Keratinocyte (primary cell): ENCODE measurements at regions not wholly inside any gene's neighbourhood (a gene's known extent, or its start where the extent isn't known, plus 50 kb on each side); places are given as distances from the start of the nearest gene placed in this dataset.

Experiments used
- DNase-seq: peaks from one replicate; pipeline ENCODE4 v3.0.0-alpha.2; 2011; ENCODE audit warnings: low read depth, missing footprints, low spot score
- FAIRE-seq: peaks from 2 replicates; lab custom pipeline; 2011; peaks lifted over from hg19 to GRCh38; lab: Jason Lieb, UNC
- H2AFZ ChIP-seq: 2 replicates; pipeline ENCODE4 v1.6.0; 2012; ENCODE audit warnings: low read length, control low read depth, inconsistent platforms; ENCODE audit not compliant: control insufficient read depth
- H3K27ac ChIP-seq: 2 replicates; pipeline ENCODE4 v1.5.1; 2011; ENCODE audit warnings: low read length; ENCODE audit not compliant: control insufficient read depth, insufficient read depth
- H3K27me3 ChIP-seq: 3 replicates; pipeline ENCODE4 v1.6.0; 2011; ENCODE audit warnings: low read length; ENCODE audit not compliant: control insufficient read depth, insufficient read depth; ENCODE audit errors: extremely low read depth
- H3K36me3 ChIP-seq, 2 experiments: 2 replicates in 1 of 2; 3 replicates in 1 of 2; pipeline ENCODE4 v1.5.1; 2011; ENCODE audit warnings: low read length in 2 of 2, mild to moderate bottlenecking in 1 of 2; ENCODE audit not compliant: control insufficient read depth in 2 of 2, insufficient read depth in 2 of 2; ENCODE audit errors: extremely low read depth in 1 of 2
- H3K4me1 ChIP-seq: 3 replicates; pipeline ENCODE4 v1.5.1; 2011; ENCODE audit warnings: low read length; ENCODE audit not compliant: control insufficient read depth, insufficient read depth; ENCODE audit errors: extremely low read depth
- H3K4me2 ChIP-seq: 3 replicates; pipeline ENCODE4 v1.6.0; 2011; ENCODE audit warnings: low read depth, low read length; ENCODE audit not compliant: control insufficient read depth, insufficient read depth; ENCODE audit errors: extremely low read depth
- H3K4me3 ChIP-seq, 3 experiments: fragments of 200-600 bp in 1 of 3; sonication (generic) in 1 of 3; 2 replicates in 2 of 3; 3 replicates in 1 of 3; pipeline ENCODE4 v1.5.1; 2011 to 2016; ENCODE audit warnings: low read length in 3 of 3, mild to moderate bottlenecking in 3 of 3, control low read depth in 2 of 3, inconsistent platforms in 1 of 3, low read depth in 1 of 3, mixed read lengths in 1 of 3, mixed run types in 1 of 3, moderate library complexity in 1 of 3; ENCODE audit not compliant: control insufficient read depth in 2 of 3, insufficient read depth in 2 of 3; ENCODE audit errors: extremely low read depth in 1 of 3
- H3K79me2 ChIP-seq: 2 replicates; pipeline ENCODE4 v1.6.0; 2012; ENCODE audit warnings: low read length; ENCODE audit not compliant: control insufficient read depth, insufficient read depth
- H3K9ac ChIP-seq: 3 replicates; pipeline ENCODE4 v1.6.0; 2011; ENCODE audit warnings: low read length; ENCODE audit not compliant: control insufficient read depth, insufficient read depth; ENCODE audit errors: extremely low read depth
- H3K9me1 ChIP-seq: 3 replicates; pipeline ENCODE4 v1.6.0; 2011; ENCODE audit warnings: low read length; ENCODE audit not compliant: control insufficient read depth, insufficient read depth; ENCODE audit errors: extremely low read depth
- H3K9me3 ChIP-seq: 2 replicates; pipeline ENCODE4 v1.5.1; 2012; ENCODE audit warnings: low read depth, low read length; ENCODE audit not compliant: control insufficient read depth
- H4K20me1 ChIP-seq: 3 replicates; pipeline ENCODE4 v1.6.0; 2011; ENCODE audit warnings: low read length; ENCODE audit not compliant: control insufficient read depth, insufficient read depth; ENCODE audit errors: extremely low read depth
- CTCF ChIP-seq, 3 experiments: IDR thresholded peaks in 1 of 3; conservative IDR thresholded peaks in 1 of 3; optimal IDR thresholded peaks in 1 of 3; 2 replicates in 2 of 3; 3 replicates in 1 of 3; pipeline versions ENCODE3 to v1.5.1; 2011; ENCODE audit warnings: low read length in 3 of 3, mild to moderate bottlenecking in 3 of 3, moderate library complexity in 2 of 3, control low read depth in 1 of 3, inconsistent platforms in 1 of 3; ENCODE audit not compliant: insufficient read depth in 2 of 3; ENCODE audit errors: extremely low read depth in 1 of 3
- EZH2 ChIP-seq: IDR thresholded peaks from one replicate; pipeline ENCODE4 v1.6.1; 2012; ENCODE audit warnings: inconsistent platforms, mild to moderate bottlenecking, low read length, moderate library complexity
- dilution Hi-C: fragments of 300-500 bp; cut with MboI; formaldehyde crosslinking; loops from one replicate; pipeline ENCODE4 v1.7.0; 2020; ENCODE audit warnings: low sequenced_read_pairs; ENCODE audit not compliant: extremely low pct_ligation_motif_present

GRCh38 chr11:127420139-127420538, 419.6 kb upstream of the KIRREL3 start:
- H3K4me1 ChIP-seq, result no peaks in the 10 kb centered on the region
- DNase-seq (no peak), FAIRE-seq (no peak)
- H3K27me3 ChIP-seq, result no peaks in the 10 kb centered on the region
- dilution Hi-C loops, result no loop called here
- no peak overlapping the region for H3K9ac ChIP-seq
- H3K27ac ChIP-seq, result no peak overlapping the region
- H3K79me2 ChIP-seq, result no peaks in the 10 kb centered on the region
- H4K20me1 ChIP-seq, result no peaks in the 10 kb centered on the region
- no peaks in the 10 kb centered on the region for H3K9me1 ChIP-seq
- no peak overlapping the region for H3K4me2 ChIP-seq
- H3K9me3 ChIP-seq, result no peaks in the 10 kb centered on the region
- no peak for TF ChIP-seq CTCF (optimal IDR thresholded peaks at IDR 0.05 in 1 of 3, IDR thresholded peaks at IDR 0.05 in 1 of 3, conservative IDR thresholded peaks at IDR 0.05 in 1 of 3; ENCODE audit: extremely low read depth in 1 of 3, insufficient read depth in 2 of 3, low read length in 3 of 3)
- no peak for TF ChIP-seq EZH2
- no peak overlapping the region for H2AFZ ChIP-seq
- no peaks in the 10 kb centered on the region for H3K36me3 ChIP-seq
- no peak overlapping the region for H3K4me3 ChIP-seq

- H3K9me3 ChIP-seq, result peaks cover 4% of the 10 kb centered on the region
- no peak overlapping the region for H3K4me3 ChIP-seq
- no peak overlapping the region for H3K4me2 ChIP-seq
- TF ChIP-seq CTCF (optimal IDR thresholded peaks at IDR 0.05 in 1 of 3, IDR thresholded peaks at IDR 0.05 in 1 of 3, conservative IDR thresholded peaks at IDR 0.05 in 1 of 3; ENCODE audit: extremely low read depth in 1 of 3, insufficient read depth in 2 of 3, low read length in 3 of 3) (no peak), EZH2 (no peak)
- no peak overlapping the region for H3K27ac ChIP-seq
- H2AFZ ChIP-seq, result no peak overlapping the region
- DNase-seq (no peak), FAIRE-seq (no peak)
- H3K27me3 ChIP-seq, result no peaks in the 10 kb centered on the region
- no peaks in the 10 kb centered on the region for H3K9me1 ChIP-seq
- no peaks in the 10 kb centered on the region for H3K4me1 ChIP-seq
- dilution Hi-C loops, result no loop called here
- no peaks in the 10 kb centered on the region for H4K20me1 ChIP-seq
- no peak overlapping the region for H3K9ac ChIP-seq
- no peaks in the 10 kb centered on the region for H3K79me2 ChIP-seq
- no peaks in the 10 kb centered on the region for H3K36me3 ChIP-seq
Observed at GRCh38 chr11:127412722-127413380, 412.3 kb upstream of the KIRREL3 start.
